KMS-11 (cell line): ENCODE measurements at regions not wholly inside any gene's neighbourhood (a gene's known extent, or its start where the extent isn't known, plus 50 kb on each side); places are given as distances from the start of the nearest gene placed in this dataset.

Source experiments
- H2AFZ ChIP-seq: fragments of 200-600 bp; sonication (generic); 2 replicates; pipeline ENCODE4 v1.6.1; 2016; ENCODE audit warnings: antibody characterized with exemption, mixed run types, low read depth
- H3K27ac ChIP-seq: fragments of 200-600 bp; sonication (generic); 2 replicates; pipeline ENCODE4 v1.6.1; 2016; ENCODE audit warnings: mild to moderate bottlenecking, mixed run types
- H3K27me3 ChIP-seq: fragments of 200-600 bp; sonication (generic); 2 replicates; pipeline ENCODE4 v1.6.1; 2017; ENCODE audit warnings: mild to moderate bottlenecking, low read depth, mixed run types, moderate library complexity; ENCODE audit not compliant: insufficient read depth
- H3K36me3 ChIP-seq: fragments of 200-600 bp; sonication (generic); 2 replicates; pipeline ENCODE4 v1.6.1; 2017; ENCODE audit warnings: mild to moderate bottlenecking, mixed run types; ENCODE audit not compliant: insufficient read depth
- H3K4me1 ChIP-seq: fragments of 200-600 bp; sonication (generic); 2 replicates; pipeline ENCODE4 v1.6.1; 2016; ENCODE audit warnings: mild to moderate bottlenecking, low read depth, mixed run types; ENCODE audit not compliant: poor library complexity, severe bottlenecking
- H3K4me2 ChIP-seq: fragments of 200-600 bp; sonication (generic); 2 replicates; pipeline ENCODE4 v1.7.0; 2016; ENCODE audit warnings: mild to moderate bottlenecking, mixed run types
- H3K4me3 ChIP-seq: fragments of 200-600 bp; sonication (generic); IDR thresholded peaks from 2 replicates; pipeline ENCODE4 v1.6.1; 2017; ENCODE audit warnings: low read depth, low read length, mixed read lengths; ENCODE audit not compliant: insufficient read depth
- H3K79me2 ChIP-seq: fragments of 200-600 bp; sonication (generic); 2 replicates; pipeline ENCODE4 v1.6.1; 2016; ENCODE audit warnings: low read depth, mixed run types; ENCODE audit not compliant: insufficient read depth
- H3K9ac ChIP-seq: fragments of 200-600 bp; sonication (generic); 2 replicates; pipeline ENCODE4 v1.6.1; 2016; ENCODE audit warnings: mild to moderate bottlenecking, mixed run types
- H4K20me1 ChIP-seq: fragments of 200-600 bp; sonication (generic); 2 replicates; pipeline ENCODE4 v1.6.1; 2016; ENCODE audit warnings: mild to moderate bottlenecking, mixed run types; ENCODE audit not compliant: insufficient read depth
- TF ChIP-seq, protein P1 (sequence below): fragments of 200-600 bp; sonication (generic); conservative IDR thresholded peaks from 2 replicates; pipeline ENCODE4 v1.6.1; 2017; ENCODE audit warnings: low read depth, mild to moderate bottlenecking, antibody characterized with exemption, low read length, moderate library complexity, mixed read lengths

DNA sequence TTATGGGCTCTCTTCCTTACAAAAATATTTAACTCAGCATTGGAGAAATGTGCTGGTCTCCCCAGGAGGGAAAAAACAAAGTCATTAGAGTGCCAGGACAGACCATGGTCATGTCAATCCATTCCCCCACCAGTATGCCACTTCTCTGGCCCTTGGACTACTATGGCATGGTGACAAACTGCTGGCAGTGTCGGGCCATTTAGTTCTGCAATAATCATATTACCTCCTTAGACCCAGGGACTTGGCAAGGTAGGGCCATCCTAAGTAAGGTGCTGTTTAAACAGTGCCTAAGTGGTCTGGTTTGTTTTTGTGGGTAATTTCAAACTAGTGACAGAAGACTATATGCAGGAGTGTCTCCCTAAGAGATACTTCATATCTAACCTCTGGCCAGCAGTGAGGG, 177.8 kb upstream of the STK32A start:
- Histone ChIP-seq H3K27me3 (no peaks in the 10 kb centered on the region), H3K4me2 (no peak overlapping the region), H3K27ac (no peak overlapping the region), H3K4me3 (no peak overlapping the region), H3K36me3 (no peaks in the 10 kb centered on the region), H4K20me1 (no peaks in the 10 kb centered on the region), H3K79me2 (no peaks in the 10 kb centered on the region), H3K4me1 (no peaks in the 10 kb centered on the region), H2AFZ (no peak overlapping the region), H3K9ac (no peak overlapping the region)
- TF ChIP-seq, protein P1, sequence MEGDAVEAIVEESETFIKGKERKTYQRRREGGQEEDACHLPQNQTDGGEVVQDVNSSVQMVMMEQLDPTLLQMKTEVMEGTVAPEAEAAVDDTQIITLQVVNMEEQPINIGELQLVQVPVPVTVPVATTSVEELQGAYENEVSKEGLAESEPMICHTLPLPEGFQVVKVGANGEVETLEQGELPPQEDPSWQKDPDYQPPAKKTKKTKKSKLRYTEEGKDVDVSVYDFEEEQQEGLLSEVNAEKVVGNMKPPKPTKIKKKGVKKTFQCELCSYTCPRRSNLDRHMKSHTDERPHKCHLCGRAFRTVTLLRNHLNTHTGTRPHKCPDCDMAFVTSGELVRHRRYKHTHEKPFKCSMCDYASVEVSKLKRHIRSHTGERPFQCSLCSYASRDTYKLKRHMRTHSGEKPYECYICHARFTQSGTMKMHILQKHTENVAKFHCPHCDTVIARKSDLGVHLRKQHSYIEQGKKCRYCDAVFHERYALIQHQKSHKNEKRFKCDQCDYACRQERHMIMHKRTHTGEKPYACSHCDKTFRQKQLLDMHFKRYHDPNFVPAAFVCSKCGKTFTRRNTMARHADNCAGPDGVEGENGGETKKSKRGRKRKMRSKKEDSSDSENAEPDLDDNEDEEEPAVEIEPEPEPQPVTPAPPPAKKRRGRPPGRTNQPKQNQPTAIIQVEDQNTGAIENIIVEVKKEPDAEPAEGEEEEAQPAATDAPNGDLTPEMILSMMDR, result no peak

- TF ChIP-seq, protein P1, result no peak
Measured at GRCh38 chr5:147061431-147061830, 173.4 kb upstream of the STK32A start.

GRCh38 chr5:147062427-147062826, 172.4 kb upstream of the STK32A start:
- no peak overlapping the region for H2AFZ ChIP-seq
- peaks cover 11% of the 10 kb centered on the region for H3K4me1 ChIP-seq
- no peak overlapping the region for H3K27ac ChIP-seq
- no peaks in the 10 kb centered on the region for H3K36me3 ChIP-seq
- H3K79me2 ChIP-seq, result no peaks in the 10 kb centered on the region
- no peak overlapping the region for H3K4me3 ChIP-seq
- H3K4me2 ChIP-seq, result no peak overlapping the region
- H3K27me3 ChIP-seq, result no peaks in the 10 kb centered on the region
- H4K20me1 ChIP-seq, result no peaks in the 10 kb centered on the region
- H3K9ac ChIP-seq, result no peak overlapping the region
- TF ChIP-seq, protein P1, result no peak

More at GRCh38 chr5:147061431-147061830, 173.4 kb upstream of the STK32A start:
- Histone ChIP-seq H3K27ac (no peak overlapping the region), H3K4me2 (no peak overlapping the region), H4K20me1 (no peaks in the 10 kb centered on the region), H3K4me3 (no peak overlapping the region), H3K36me3 (no peaks in the 10 kb centered on the region), H3K4me1 (peaks cover 11% of the 10 kb centered on the region), H2AFZ (no peak overlapping the region), H3K27me3 (no peaks in the 10 kb centered on the region), H3K9ac (no peak overlapping the region), H3K79me2 (no peaks in the 10 kb centered on the region)

GRCh38 chr5:147063943-147064342, 170.9 kb upstream of the STK32A start:
- H3K9ac ChIP-seq, result no peak overlapping the region
- TF ChIP-seq, protein P1, result no peak

More at GRCh38 chr5:147063943-147064342, 170.9 kb upstream of the STK32A start:
- no peak overlapping the region for H3K4me3 ChIP-seq
- no peaks in the 10 kb centered on the region for H3K27me3 ChIP-seq
- no peak overlapping the region for H3K4me2 ChIP-seq
- no peak overlapping the region for H2AFZ ChIP-seq
- H3K79me2 ChIP-seq, result no peaks in the 10 kb centered on the region
- no peaks in the 10 kb centered on the region for H3K36me3 ChIP-seq
- peaks cover 11% of the 10 kb centered on the region for H3K4me1 ChIP-seq
- no peak overlapping the region for H3K27ac ChIP-seq
- no peaks in the 10 kb centered on the region for H4K20me1 ChIP-seq
